ENCODE measurements at regions not wholly inside any gene's neighbourhood (a gene's known extent, or its start where the extent isn't known, plus 50 kb on each side); places are given as distances from the start of the nearest gene placed in this dataset.

DNA sequence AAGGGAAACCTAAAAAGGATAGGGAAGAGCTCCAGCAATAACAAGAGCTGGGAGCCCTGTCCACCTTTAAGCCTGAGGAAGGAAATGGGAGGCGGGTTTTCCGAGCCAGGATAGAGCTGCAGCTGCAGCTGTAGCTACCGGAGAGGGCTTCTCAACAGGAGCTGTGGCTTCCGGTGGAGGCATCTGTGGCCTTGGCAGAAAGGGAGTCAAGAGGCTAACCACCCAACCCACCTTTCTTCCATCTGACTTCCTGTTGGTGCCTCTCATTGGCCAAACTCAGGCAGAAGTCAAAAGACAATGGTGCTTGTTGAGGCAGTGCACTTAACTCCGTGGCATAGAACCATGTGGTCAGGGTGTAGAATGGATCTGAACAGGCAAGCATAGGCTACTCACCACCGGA, 313.1 kb upstream of the DAB1 start:
- TF ChIP-seq CREB1 (IDR thresholded peaks at IDR 0.05; ENCODE audit: low read depth), result no peak
- no peak for TF ChIP-seq EP300 (IDR thresholded peaks at IDR 0.05; ENCODE audit: borderline replicate concordance)
- no peak for TF ChIP-seq CEBPB (IDR thresholded peaks at IDR 0.05)
- TF ChIP-seq TCF12 (IDR thresholded peaks at IDR 0.05; ENCODE audit: low read depth), result no peak
- no peak for TF ChIP-seq EGR1 (IDR thresholded peaks at IDR 0.05)
- TF ChIP-seq, protein P1, sequence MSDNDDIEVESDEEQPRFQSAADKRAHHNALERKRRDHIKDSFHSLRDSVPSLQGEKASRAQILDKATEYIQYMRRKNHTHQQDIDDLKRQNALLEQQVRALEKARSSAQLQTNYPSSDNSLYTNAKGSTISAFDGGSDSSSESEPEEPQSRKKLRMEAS (IDR thresholded peaks at IDR 0.05), result no peak
- TF ChIP-seq FOXM1 (IDR thresholded peaks at IDR 0.05; ENCODE audit: borderline replicate concordance, low read depth), result no peak
- no peak for TF ChIP-seq TAF1 (IDR thresholded peaks at IDR 0.05; ENCODE audit: low read depth)
- TF ChIP-seq REST (IDR thresholded peaks at IDR 0.05; ENCODE audit: low read depth), result no peak
- no peak for TF ChIP-seq NFIC (IDR thresholded peaks at IDR 0.05)
- TF ChIP-seq YY1 (IDR thresholded peaks at IDR 0.05; ENCODE audit: low read depth), result no peak
- TF ChIP-seq, protein P2, sequence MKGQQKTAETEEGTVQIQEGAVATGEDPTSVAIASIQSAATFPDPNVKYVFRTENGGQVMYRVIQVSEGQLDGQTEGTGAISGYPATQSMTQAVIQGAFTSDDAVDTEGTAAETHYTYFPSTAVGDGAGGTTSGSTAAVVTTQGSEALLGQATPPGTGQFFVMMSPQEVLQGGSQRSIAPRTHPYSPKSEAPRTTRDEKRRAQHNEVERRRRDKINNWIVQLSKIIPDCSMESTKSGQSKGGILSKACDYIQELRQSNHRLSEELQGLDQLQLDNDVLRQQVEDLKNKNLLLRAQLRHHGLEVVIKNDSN (IDR thresholded peaks at IDR 0.05), result no peak
- no peak for TF ChIP-seq RAD21 (IDR thresholded peaks at IDR 0.05; ENCODE audit: low read depth)

Data from Ishikawa (cell line).